GM12865 (cell line): ENCODE measurements at regions not wholly inside any gene's neighbourhood (a gene's known extent, or its start where the extent isn't known, plus 50 kb on each side); places are given as distances from the start of the nearest gene placed in this dataset.

Experiments used
- DNase-seq: peaks from one replicate; pipeline ENCODE4 v3.0.0; 2010; ENCODE audit warnings: low read depth
- H3K4me3 ChIP-seq: 2 replicates; pipeline ENCODE4 v1.5.1; 2011; ENCODE audit warnings: mild to moderate bottlenecking, low read depth, low read length, control low read depth
- TF ChIP-seq, protein P1 (sequence below): IDR thresholded peaks from 2 replicates; pipeline ENCODE4 v1.5.1; 2011; ENCODE audit warnings: low read length, control low read depth, low read depth, inconsistent platforms; ENCODE audit not compliant: insufficient read depth; ENCODE audit errors: missing control alignments

DNA sequence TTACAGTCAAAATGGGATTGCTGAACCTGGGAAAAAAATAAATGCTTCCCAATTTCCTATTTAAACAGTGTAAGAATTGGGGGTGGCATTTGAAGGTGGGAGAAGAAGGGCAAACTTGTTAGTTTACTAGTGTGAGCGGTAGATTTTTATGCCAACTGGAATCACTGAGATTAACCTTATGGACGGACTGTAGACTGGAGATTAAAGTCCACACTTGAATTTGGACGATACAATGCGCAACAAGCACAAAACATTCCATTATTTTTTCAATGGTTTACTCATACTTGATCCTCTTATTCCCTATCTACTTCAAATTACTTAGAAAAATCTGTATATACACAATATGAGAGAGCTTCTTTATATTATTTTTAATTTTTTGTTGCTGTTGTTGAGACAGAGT is 269.6 kb upstream of the KLF14 start:
- no peak for DNase-seq
- TF ChIP-seq, protein P1, sequence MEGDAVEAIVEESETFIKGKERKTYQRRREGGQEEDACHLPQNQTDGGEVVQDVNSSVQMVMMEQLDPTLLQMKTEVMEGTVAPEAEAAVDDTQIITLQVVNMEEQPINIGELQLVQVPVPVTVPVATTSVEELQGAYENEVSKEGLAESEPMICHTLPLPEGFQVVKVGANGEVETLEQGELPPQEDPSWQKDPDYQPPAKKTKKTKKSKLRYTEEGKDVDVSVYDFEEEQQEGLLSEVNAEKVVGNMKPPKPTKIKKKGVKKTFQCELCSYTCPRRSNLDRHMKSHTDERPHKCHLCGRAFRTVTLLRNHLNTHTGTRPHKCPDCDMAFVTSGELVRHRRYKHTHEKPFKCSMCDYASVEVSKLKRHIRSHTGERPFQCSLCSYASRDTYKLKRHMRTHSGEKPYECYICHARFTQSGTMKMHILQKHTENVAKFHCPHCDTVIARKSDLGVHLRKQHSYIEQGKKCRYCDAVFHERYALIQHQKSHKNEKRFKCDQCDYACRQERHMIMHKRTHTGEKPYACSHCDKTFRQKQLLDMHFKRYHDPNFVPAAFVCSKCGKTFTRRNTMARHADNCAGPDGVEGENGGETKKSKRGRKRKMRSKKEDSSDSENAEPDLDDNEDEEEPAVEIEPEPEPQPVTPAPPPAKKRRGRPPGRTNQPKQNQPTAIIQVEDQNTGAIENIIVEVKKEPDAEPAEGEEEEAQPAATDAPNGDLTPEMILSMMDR = no peak
- no peak overlapping the region for H3K4me3 ChIP-seq

DNA sequence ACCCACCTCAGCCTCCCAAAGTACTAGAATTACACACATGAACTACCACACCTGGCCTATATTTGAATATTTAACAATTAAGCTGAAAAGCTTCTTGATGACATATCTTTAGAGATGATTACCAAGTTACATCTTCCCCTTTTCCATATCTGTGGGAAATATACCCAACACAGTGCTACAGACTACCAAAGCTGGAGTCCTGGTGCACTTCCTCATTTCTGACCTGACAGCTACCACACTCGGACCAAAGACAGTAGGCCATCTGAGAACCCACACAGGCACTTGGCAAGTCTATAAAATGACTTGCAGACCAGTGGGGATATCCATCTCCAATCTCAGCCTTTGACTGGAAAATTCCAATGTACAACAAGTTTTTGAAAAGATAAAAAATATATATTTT is 270.4 kb upstream of the KLF14 start:
- H3K4me3 ChIP-seq = no peak overlapping the region
- TF ChIP-seq, protein P1 = no peak
- DNase-seq = peak; percentile 56

DNA sequence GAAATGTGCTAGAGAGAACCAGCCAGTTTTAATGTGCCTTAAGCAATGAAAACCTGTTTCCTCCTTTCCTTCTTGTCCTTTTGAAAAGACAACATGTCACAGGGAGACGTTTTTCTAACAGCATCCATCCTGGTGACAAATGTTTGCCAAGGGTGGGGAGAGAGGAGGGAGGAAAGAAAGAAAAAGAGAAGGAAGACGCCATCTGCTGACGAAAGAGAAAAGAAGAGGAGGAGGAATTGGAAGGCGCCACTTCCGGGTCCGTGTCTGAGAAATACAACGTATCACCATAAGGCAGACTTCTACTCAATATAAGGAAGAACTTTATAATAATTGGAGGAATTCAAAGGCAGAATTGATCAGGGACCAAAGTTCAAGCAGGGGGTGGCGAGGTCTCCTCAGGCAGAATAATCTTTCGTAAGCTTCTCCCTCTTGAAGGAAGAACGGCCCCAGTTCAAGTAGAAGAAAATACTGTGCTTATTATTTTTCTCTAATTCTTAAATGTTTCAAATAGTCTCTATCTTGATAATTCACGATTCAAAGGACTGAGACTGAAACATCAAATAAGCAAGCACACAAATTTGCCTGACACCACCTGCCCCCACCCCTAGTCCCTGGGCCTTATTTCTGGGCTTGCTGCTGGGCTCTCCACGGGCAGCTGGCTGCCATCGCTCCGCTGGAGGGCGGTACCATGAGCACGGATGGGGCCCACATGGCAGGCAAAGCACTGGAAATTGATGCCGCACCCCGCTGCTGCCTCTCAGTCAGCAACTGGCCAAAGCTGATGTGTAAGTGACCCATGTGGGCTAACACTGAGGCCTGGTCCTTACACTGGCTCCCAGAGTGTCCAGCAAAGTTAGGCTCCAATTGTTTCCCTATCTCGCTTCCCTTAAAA is 273.7 kb upstream of the KLF14 start:
- DNase-seq = peak; percentile 82
- H3K4me3 ChIP-seq = peak overlapping the region; percentile 49
- TF ChIP-seq, protein P1 = peak; percentile 47

DNA sequence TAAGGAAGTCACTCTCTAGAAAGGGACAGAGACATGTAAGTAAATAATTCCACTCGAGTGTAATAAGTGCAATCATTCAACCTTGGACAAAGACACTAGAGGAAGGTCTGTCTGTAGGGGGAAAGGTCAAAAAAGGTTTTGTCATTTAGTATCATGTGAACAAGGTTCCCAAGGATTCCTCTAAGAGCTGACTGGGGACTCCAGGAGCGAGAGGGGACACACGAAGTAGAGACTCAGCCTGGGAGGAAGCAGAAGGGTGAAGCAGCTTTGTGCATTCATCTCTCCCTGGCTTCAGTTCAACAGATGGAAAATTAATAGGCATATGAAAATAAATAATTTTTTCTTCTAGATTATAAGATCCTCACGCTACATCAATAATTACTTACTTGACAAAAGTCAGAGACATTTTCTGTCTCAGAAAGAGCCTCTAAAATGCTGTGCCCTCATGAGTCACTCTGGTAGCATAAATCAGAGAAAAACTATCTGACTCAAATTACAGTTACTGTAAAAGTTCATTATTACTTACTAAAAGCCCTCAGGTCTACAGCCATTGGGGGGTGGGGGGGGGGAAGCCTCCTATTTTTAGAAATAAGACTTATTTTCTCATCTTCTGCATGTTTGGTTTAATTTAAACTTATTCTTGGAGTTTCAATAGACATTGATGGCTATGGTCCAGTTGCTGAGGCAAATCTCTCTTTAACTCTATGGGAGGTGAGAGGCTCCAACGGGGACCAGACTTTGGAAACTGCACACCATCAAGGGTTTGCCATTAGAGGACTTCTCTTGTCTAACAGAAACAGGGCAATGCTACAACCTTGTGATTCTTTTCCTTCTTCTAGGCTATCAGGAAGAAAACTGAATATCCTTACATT is 275.1 kb upstream of the KLF14 start:
- TF ChIP-seq, protein P1 = no peak
- H3K4me3 ChIP-seq = peak overlapping the region; percentile 49; the same call in 1 of the 2 replicates
- peak; percentile 56 for DNase-seq

DNA sequence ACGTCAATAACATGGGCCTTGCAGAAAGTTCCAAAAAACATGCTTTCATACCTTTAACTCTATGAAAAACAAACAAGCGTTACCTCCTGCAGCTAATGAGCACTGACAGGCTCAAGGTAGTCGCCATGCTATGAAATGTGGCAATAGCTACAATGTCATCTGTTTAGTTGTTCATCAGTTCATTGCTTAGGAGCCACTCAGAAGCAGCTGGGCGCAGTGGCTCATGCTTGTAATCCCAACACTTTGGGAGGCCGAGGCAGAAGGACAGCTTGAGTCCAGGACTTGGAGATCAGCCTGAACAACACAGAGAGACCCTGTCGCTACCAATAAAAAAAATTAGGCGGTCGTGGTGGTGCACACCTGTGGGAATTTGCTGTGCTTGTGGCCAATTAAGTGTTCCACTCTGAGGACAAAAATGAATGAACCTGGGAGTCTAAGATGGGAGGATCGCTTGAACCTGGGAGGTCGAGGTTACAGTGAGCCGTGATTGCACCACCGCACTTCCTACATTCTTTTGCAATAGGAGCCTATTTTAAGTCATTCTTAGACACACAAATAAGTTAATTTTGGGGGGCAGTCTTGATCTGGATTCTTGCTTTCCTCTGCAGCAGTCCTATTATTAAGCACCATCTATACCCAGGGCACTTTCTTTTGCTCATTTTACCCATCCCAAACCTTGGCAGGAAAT is 276.2 kb upstream of the KLF14 start:
- H3K4me3 ChIP-seq = no peak overlapping the region
- TF ChIP-seq, protein P1 = no peak
- DNase-seq = no peak

DNA sequence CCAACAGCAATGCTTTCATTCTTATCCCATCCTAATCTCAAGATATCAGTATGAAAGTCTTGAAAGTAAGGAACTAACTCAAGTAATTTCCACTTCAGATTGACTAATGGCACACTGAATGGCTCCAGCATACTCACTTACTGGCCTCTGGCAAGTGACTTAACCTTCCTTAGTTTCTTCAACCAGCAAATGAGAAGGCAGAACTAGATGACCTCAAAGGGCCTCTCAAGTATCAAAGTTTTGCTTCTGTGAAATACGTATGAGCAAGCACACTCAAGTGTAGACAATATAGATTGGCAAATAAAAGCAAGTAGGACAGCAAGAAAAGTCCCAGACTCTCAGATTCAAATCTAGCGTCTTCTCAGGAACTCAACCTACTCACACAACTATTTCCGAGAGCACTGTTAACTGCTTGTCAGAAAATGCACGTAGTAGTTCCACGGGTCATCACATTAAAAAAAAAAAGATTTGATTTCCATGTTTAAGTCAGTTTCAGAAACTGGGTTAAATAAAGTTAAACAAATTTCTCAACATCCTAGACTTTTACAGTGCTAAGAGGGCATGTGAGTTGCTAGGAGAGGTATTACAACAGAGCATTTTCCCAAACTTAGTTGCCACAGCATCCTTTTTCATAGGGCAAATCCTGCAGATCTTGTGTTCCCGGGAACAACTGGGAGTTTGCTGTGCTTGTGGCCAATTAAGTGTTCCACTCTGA is 276.9 kb upstream of the KLF14 start:
- TF ChIP-seq, protein P1 = no peak
- DNase-seq = peak; percentile 71
- H3K4me3 ChIP-seq = no peak overlapping the region
